ENCODE measurements at regions not wholly inside any gene's neighbourhood (a gene's known extent, or its start where the extent isn't known, plus 50 kb on each side); places are given as distances from the start of the nearest gene placed in this dataset.

GRCh38 chr9:82234160-82234943 lies 245.8 kb downstream of the SPATA31D1 start:
- no peak overlapping the region for H3K27ac ChIP-seq (ENCODE audit: low read depth)
- WGBS = 28% methylated on average over 4 of the region's 4 CpGs
- no peaks in the 10 kb centered on the region for H3K36me3 ChIP-seq (ENCODE audit: insufficient read depth)
- H3K4me3 ChIP-seq (ENCODE audit: low read depth, low read length) = no peak overlapping the region
- H3K4me1 ChIP-seq (ENCODE audit: insufficient read depth) = no peaks in the 10 kb centered on the region
- no peak for DNase-seq (ENCODE audit: extremely low spot score)

GRCh38 chr9:82242285-82242963 lies 253.9 kb downstream of the SPATA31D1 start:
- Histone ChIP-seq H3K4me3 (ENCODE audit: low read depth, low read length) (no peak overlapping the region), H3K4me1 (ENCODE audit: insufficient read depth) (no peaks in the 10 kb centered on the region), H3K36me3 (ENCODE audit: insufficient read depth) (no peaks in the 10 kb centered on the region), H3K27ac (ENCODE audit: low read depth) (no peak overlapping the region)
- 81% methylated on average over 5 of the region's 5 CpGs for WGBS
- DNase-seq (ENCODE audit: extremely low spot score) = no peak

- 88% methylated on average over 1 of the region's 1 CpG for WGBS
- no peaks in the 10 kb centered on the region for H3K4me1 ChIP-seq (ENCODE audit: insufficient read depth)
- no peak overlapping the region for H3K27ac ChIP-seq (ENCODE audit: low read depth)
- DNase-seq (ENCODE audit: extremely low spot score) = no peak
- no peak overlapping the region for H3K4me3 ChIP-seq (ENCODE audit: low read depth, low read length)
- H3K36me3 ChIP-seq (ENCODE audit: insufficient read depth) = no peaks in the 10 kb centered on the region
Observed at GRCh38 chr9:82247318-82247717, 258.7 kb downstream of the SPATA31D1 start.

- Histone ChIP-seq H3K4me3 (ENCODE audit: low read depth, low read length) (no peak overlapping the region), H3K4me1 (ENCODE audit: insufficient read depth) (no peaks in the 10 kb centered on the region), H3K36me3 (ENCODE audit: insufficient read depth) (no peaks in the 10 kb centered on the region), H3K27ac (ENCODE audit: low read depth) (no peak overlapping the region)
- no peak for DNase-seq (ENCODE audit: extremely low spot score)
Observed at GRCh38 chr9:82252116-82252515, 263.5 kb downstream of the SPATA31D1 start.

GRCh38 chr9:82254646-82255367 lies 266.2 kb downstream of the SPATA31D1 start:
- H3K36me3 ChIP-seq (ENCODE audit: insufficient read depth) = no peaks in the 10 kb centered on the region
- whole genome bisulfite sequencing = 99% methylated on average over 1 of the region's 1 CpG
- DNase-seq (ENCODE audit: extremely low spot score) = no peak
- no peak overlapping the region for H3K27ac ChIP-seq (ENCODE audit: low read depth)
- no peaks in the 10 kb centered on the region for H3K4me1 ChIP-seq (ENCODE audit: insufficient read depth)
- H3K4me3 ChIP-seq (ENCODE audit: low read depth, low read length) = no peak overlapping the region

GRCh38 chr9:82255481-82256176 lies 267.1 kb downstream of the SPATA31D1 start:
- Histone ChIP-seq H3K27ac (ENCODE audit: low read depth) (no peak overlapping the region), H3K4me1 (ENCODE audit: insufficient read depth) (no peaks in the 10 kb centered on the region), H3K36me3 (ENCODE audit: insufficient read depth) (no peaks in the 10 kb centered on the region), H3K4me3 (ENCODE audit: low read depth, low read length) (no peak overlapping the region)
- DNase-seq (ENCODE audit: extremely low spot score) = no peak
- WGBS = 85% methylated on average over 10 of the region's 10 CpGs

GRCh38 chr9:82260691-82261090 lies 272.1 kb downstream of the SPATA31D1 start:
- Histone ChIP-seq H3K4me3 (ENCODE audit: low read depth, low read length) (no peak overlapping the region), H3K27ac (ENCODE audit: low read depth) (no peak overlapping the region), H3K4me1 (ENCODE audit: insufficient read depth) (no peaks in the 10 kb centered on the region), H3K36me3 (ENCODE audit: insufficient read depth) (no peaks in the 10 kb centered on the region)
- WGBS = 74% methylated on average over 2 of the region's 2 CpGs
- DNase-seq (ENCODE audit: extremely low spot score) = no peak

- Histone ChIP-seq H3K4me1 (ENCODE audit: insufficient read depth) (no peaks in the 10 kb centered on the region), H3K27ac (ENCODE audit: low read depth) (no peak overlapping the region), H3K36me3 (ENCODE audit: insufficient read depth) (no peaks in the 10 kb centered on the region), H3K4me3 (ENCODE audit: low read depth, low read length) (no peak overlapping the region)
- DNase-seq (ENCODE audit: extremely low spot score) = no peak
- 92% methylated on average over 1 of the region's 1 CpG for WGBS
Observed at GRCh38 chr9:82263619-82264018, 275.0 kb downstream of the SPATA31D1 start.

- no peak for DNase-seq (ENCODE audit: extremely low spot score)
- no peak overlapping the region for H3K27ac ChIP-seq (ENCODE audit: low read depth)
- 77% methylated on average over 1 of the region's 1 CpG for WGBS
- H3K36me3 ChIP-seq (ENCODE audit: insufficient read depth) = no peaks in the 10 kb centered on the region
- H3K4me3 ChIP-seq (ENCODE audit: low read depth, low read length) = no peak overlapping the region
- H3K4me1 ChIP-seq (ENCODE audit: insufficient read depth) = no peaks in the 10 kb centered on the region
Observed at GRCh38 chr9:82271106-82271561, 282.6 kb downstream of the SPATA31D1 start.

- no peaks in the 10 kb centered on the region for H3K4me1 ChIP-seq (ENCODE audit: insufficient read depth)
- DNase-seq (ENCODE audit: extremely low spot score) = no peak
- H3K36me3 ChIP-seq (ENCODE audit: insufficient read depth) = no peaks in the 10 kb centered on the region
- H3K4me3 ChIP-seq (ENCODE audit: low read depth, low read length) = no peak overlapping the region
- H3K27ac ChIP-seq (ENCODE audit: low read depth) = no peak overlapping the region
- 37% methylated on average over 1 of the region's 1 CpG for WGBS
Observed at GRCh38 chr9:82273121-82273520, 284.5 kb downstream of the SPATA31D1 start.

GRCh38 chr9:82275258-82275927 lies 286.8 kb downstream of the SPATA31D1 start:
- no peaks in the 10 kb centered on the region for H3K36me3 ChIP-seq (ENCODE audit: insufficient read depth)
- no peak for DNase-seq (ENCODE audit: extremely low spot score)
- H3K4me1 ChIP-seq (ENCODE audit: insufficient read depth) = no peaks in the 10 kb centered on the region
- 79% methylated on average over 6 of the region's 6 CpGs for WGBS
- H3K4me3 ChIP-seq (ENCODE audit: low read depth, low read length) = no peak overlapping the region
- H3K27ac ChIP-seq (ENCODE audit: low read depth) = no peak overlapping the region

GRCh38 chr9:82281066-82281465 lies 292.5 kb downstream of the SPATA31D1 start:
- Histone ChIP-seq H3K4me3 (ENCODE audit: low read depth, low read length) (no peak overlapping the region), H3K27ac (ENCODE audit: low read depth) (no peak overlapping the region), H3K4me1 (ENCODE audit: insufficient read depth) (no peaks in the 10 kb centered on the region), H3K36me3 (ENCODE audit: insufficient read depth) (no peaks in the 10 kb centered on the region)
- DNase-seq (ENCODE audit: extremely low spot score) = no peak

GRCh38 chr9:82284758-82285157 lies 296.2 kb downstream of the SPATA31D1 start:
- H3K4me3 ChIP-seq (ENCODE audit: low read depth, low read length) = no peak overlapping the region
- WGBS = 95% methylated on average over 3 of the region's 3 CpGs
- H3K27ac ChIP-seq (ENCODE audit: low read depth) = no peak overlapping the region
- DNase-seq (ENCODE audit: extremely low spot score) = no peak
- H3K4me1 ChIP-seq (ENCODE audit: insufficient read depth) = no peaks in the 10 kb centered on the region
- no peaks in the 10 kb centered on the region for H3K36me3 ChIP-seq (ENCODE audit: insufficient read depth)
